ENCODE measurements at regions not wholly inside any gene's neighbourhood (a gene's known extent, or its start where the extent isn't known, plus 50 kb on each side); places are given as distances from the start of the nearest gene placed in this dataset.

DNA sequence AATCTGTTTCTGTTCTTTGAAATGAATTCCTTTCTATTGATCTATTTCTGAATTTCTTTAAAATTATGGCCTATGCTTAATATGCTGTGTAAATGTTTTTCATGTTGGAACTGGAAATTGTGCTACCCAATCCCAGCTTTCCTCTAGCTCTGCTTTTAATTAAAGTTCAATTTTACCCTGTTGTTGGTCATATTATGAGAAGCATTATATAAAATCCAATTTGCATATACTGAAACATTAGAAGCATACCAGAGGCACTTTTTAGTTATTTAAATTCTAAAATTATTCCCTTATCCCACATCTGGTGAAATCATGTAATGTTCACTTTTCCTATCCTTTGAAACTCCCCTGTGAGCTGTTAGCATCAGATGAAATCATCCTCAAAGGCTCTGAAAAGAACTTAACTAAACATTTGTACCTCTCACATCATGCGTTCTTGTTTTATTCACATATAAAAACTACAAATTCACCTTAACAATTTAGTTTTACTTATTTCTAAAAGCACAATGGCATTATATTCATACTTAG, 160.6 kb upstream of the COL21A1 start:
- Mint-ChIP-seq H3K4me3 (no peak overlapping the region), H3K36me3 (ENCODE audit: low read depth) (no peaks in the 10 kb centered on the region), H3K27me3 (peaks cover 8% of the 10 kb centered on the region), H3K9me3 (peaks cover 4% of the 10 kb centered on the region), H3K27ac (no peak overlapping the region), H3K4me1 (no peaks in the 10 kb centered on the region)
- ATAC-seq (replicated peaks) = no peak

DNA sequence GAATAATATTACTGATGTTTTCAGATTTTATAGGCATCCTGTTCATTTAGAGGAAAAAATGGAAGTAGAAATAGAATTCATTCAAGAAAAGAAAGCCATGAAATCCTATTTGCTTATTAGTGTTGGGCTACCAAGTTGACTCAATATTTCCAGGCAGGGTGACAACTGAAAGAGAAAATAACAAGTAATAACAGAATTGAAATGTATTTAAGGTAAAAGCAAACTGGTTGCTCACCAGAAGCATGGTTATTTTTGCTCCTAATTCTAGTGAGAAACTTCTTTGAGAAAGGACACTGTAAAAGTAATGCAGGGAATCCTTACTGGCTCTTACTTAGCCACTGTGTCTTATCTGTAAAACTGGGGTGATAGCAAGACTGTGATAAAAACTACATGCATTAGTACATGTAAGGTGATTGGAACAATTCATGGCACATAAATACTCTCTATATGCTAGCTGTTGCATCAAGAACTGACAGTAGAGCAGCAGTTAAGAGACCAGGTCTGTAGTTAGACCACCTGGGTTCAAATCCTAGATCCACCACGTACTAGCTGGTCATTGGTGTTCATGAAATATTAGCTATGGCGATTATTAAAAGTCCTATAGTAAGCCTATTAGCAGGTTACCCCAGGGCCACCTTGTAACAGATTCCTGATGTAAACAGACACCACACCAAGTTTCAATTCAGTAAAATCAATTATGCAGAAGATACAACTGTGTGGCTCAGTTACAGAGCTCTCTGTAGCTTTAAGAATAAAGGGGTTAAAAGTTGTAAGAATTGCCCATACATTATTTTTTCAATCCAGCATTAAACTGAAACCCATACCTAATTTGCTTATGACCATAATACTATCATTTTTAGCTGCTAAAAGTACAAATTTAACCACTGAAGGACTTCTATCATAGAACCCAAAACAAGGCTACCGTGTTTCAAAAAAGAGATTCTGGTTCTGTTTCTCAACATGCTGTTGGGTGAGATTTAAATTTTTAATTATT, 159.2 kb upstream of the COL21A1 start:
- Mint-ChIP-seq H3K4me3 (no peak overlapping the region), H3K27me3 (peaks cover 8% of the 10 kb centered on the region), H3K4me1 (no peaks in the 10 kb centered on the region), H3K9me3 (peaks cover 6% of the 10 kb centered on the region), H3K27ac (no peak overlapping the region), H3K36me3 (ENCODE audit: low read depth) (no peaks in the 10 kb centered on the region)
- no peak for ATAC-seq (replicated peaks)

- ATAC-seq (replicated peaks) = no peak
- no peaks in the 10 kb centered on the region for H3K36me3 Mint-ChIP-seq (ENCODE audit: low read depth)
- H3K9me3 Mint-ChIP-seq = peaks cover 4% of the 10 kb centered on the region
- H3K27me3 Mint-ChIP-seq = no peaks in the 10 kb centered on the region
- no peak overlapping the region for H3K27ac Mint-ChIP-seq
- no peaks in the 10 kb centered on the region for H3K4me1 Mint-ChIP-seq
- H3K4me3 Mint-ChIP-seq = no peak overlapping the region
Measured at GRCh38 chr6:56404599-56404998, 157.2 kb upstream of the COL21A1 start.

- no peak overlapping the region for H3K4me3 Mint-ChIP-seq
- ATAC-seq (replicated peaks) = no peak
- no peaks in the 10 kb centered on the region for H3K36me3 Mint-ChIP-seq (ENCODE audit: low read depth)
- H3K4me1 Mint-ChIP-seq = no peaks in the 10 kb centered on the region
- no peaks in the 10 kb centered on the region for H3K27me3 Mint-ChIP-seq
- H3K27ac Mint-ChIP-seq = no peak overlapping the region
- peaks cover 4% of the 10 kb centered on the region for H3K9me3 Mint-ChIP-seq
Measured at GRCh38 chr6:56403745-56404144, 156.4 kb upstream of the COL21A1 start.

DNA sequence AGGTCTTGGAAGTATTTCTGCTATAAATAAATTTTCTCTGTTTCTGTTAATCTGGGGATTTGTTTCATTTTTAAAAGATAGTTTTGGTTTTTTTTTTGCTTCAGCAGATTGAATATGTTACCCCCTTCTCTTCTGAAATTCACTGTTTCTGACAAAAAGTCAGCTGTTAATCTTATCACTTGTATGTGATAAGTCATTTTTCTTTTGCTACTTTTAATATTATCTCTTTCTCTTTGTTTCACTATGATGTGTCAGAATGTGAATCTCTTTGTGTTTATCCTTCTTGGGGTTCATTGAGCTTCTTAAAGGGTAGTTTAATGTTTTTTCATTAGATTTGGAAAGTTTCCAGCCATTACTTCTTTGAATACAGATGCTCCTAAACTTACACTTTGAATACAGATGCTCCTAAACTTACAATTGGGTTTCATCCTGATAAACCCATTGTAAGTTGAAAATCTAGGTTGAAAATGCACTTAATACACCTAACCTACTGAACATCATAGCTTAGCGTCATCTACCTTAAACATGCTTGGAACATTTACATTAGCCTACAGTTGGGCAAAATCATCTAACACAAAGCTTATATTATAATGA, 154.2 kb upstream of the COL21A1 start:
- no peak overlapping the region for H3K4me3 Mint-ChIP-seq
- no peaks in the 10 kb centered on the region for H3K4me1 Mint-ChIP-seq
- H3K27me3 Mint-ChIP-seq = no peaks in the 10 kb centered on the region
- H3K27ac Mint-ChIP-seq = no peak overlapping the region
- no peaks in the 10 kb centered on the region for H3K36me3 Mint-ChIP-seq (ENCODE audit: low read depth)
- no peak for ATAC-seq (replicated peaks)
- peaks cover 4% of the 10 kb centered on the region for H3K9me3 Mint-ChIP-seq

- Mint-ChIP-seq H3K9me3 (peaks cover 4% of the 10 kb centered on the region), H3K4me3 (no peak overlapping the region), H3K4me1 (no peaks in the 10 kb centered on the region), H3K27me3 (no peaks in the 10 kb centered on the region), H3K27ac (no peak overlapping the region), H3K36me3 (ENCODE audit: low read depth) (no peaks in the 10 kb centered on the region)
- no peak for ATAC-seq (replicated peaks)
Measured at GRCh38 chr6:56400273-56400672, 152.9 kb upstream of the COL21A1 start.

- H3K4me3 Mint-ChIP-seq = no peak overlapping the region
- no peaks in the 10 kb centered on the region for H3K27me3 Mint-ChIP-seq
- no peaks in the 10 kb centered on the region for H3K36me3 Mint-ChIP-seq (ENCODE audit: low read depth)
- no peak for ATAC-seq (replicated peaks)
- H3K27ac Mint-ChIP-seq = no peak overlapping the region
- H3K4me1 Mint-ChIP-seq = no peaks in the 10 kb centered on the region
- H3K9me3 Mint-ChIP-seq = peaks cover 4% of the 10 kb centered on the region
Measured at GRCh38 chr6:56399672-56400263, 152.4 kb upstream of the COL21A1 start.

- ATAC-seq (replicated peaks) = no peak
- no peaks in the 10 kb centered on the region for H3K27me3 Mint-ChIP-seq
- H3K4me1 Mint-ChIP-seq = no peaks in the 10 kb centered on the region
Measured at GRCh38 chr6:56399250-56399671, 151.9 kb upstream of the COL21A1 start.

DNA sequence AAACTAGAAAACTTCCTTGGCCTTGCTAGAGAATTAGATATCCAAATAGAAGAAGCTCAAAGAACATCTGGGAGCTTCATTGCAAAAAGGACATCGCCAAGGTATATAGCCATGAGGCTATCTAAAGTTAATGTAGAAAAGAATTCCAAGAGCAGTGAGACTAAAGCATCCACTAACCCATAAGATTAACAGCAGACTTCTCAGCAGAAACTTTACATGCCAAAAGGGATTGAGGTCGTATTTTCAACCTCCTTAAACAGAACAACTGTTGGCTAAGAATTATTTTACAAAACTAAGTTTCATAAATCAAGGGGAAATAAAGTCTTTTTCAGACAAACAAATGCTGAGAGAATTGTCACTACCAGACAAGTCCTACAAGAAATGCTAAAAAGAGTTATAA, 149.1 kb upstream of the COL21A1 start:
- Mint-ChIP-seq H3K4me1 (no peaks in the 10 kb centered on the region), H3K27me3 (no peaks in the 10 kb centered on the region), H3K9me3 (peaks cover under 1% of the 10 kb centered on the region), H3K27ac (no peak overlapping the region), H3K4me3 (no peak overlapping the region), H3K36me3 (ENCODE audit: low read depth) (no peaks in the 10 kb centered on the region)
- no peak for ATAC-seq (replicated peaks)

More at GRCh38 chr6:56399250-56399671, 151.9 kb upstream of the COL21A1 start:
- no peak overlapping the region for H3K4me3 Mint-ChIP-seq
- H3K9me3 Mint-ChIP-seq = peaks cover 4% of the 10 kb centered on the region
- H3K27ac Mint-ChIP-seq = no peak overlapping the region
- no peaks in the 10 kb centered on the region for H3K36me3 Mint-ChIP-seq (ENCODE audit: low read depth)

DNA sequence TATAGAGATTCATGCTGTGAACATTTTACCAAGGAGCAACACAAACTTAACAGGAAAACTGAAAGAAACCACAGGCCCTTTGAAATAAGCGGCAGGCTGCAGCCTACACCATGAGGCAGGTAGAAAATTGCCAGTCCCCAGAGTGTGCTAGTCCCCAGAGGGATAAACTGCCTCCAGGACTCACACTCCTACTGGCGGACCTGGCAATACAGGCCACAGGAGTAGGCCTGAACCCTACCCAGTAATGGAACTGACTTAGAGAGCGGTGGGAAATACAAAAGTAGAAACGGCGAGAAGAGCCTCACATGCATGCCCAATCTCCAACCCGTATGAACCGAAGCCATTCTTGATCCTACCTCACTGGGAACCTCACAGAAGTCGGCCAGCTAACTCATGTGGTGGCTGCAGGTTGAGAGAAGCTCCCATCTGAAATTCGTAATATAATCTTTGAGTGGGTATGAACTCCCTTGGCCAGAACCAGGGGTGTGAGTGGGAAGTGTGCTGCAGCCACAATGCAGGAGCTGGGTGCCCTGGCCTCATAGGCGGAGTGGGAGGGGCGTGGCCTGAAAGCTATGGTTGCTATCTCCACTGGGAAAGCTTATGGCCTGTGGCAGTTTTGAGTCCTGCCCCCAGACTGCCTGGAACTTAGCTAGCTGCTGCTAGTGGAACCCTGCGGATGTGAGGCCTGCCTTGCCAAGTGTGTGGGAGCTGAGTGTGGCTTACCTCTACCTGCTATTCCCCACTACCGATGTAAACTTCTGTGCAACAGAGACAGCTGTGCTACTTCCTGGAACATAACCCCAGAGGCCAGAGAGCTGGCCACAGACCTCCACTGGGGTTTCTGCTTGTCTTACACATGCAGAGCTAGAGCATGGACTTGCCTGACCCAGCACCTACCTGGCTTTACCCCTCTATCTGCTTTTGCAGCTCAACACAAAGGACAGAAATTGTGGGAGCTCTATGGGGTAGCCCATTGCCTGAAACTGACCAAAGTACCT, 146.5 kb upstream of the COL21A1 start:
- Mint-ChIP-seq H3K36me3 (ENCODE audit: low read depth) (no peaks in the 10 kb centered on the region), H3K27me3 (no peaks in the 10 kb centered on the region), H3K4me1 (no peaks in the 10 kb centered on the region), H3K9me3 (no peaks in the 10 kb centered on the region), H3K27ac (no peak overlapping the region), H3K4me3 (no peak overlapping the region)
- ATAC-seq (replicated peaks) = no peak

DNA sequence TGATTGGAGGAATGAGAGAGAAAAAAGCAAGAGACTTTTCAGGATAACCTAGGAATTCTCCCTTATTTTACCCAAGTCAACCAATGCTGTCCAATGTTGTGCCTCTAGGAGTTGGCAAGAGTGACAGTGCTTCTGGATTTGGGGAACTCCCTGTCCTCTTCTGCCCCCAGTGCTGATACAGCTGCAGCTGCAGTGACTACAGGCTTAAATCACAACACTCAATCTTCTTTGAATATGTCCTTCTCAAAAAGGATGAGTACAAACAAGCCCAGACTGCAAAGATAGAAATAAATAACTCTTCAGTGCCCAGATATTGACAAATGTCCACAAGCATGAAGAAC, 141.0 kb upstream of the COL21A1 start:
- no peak for ATAC-seq (replicated peaks)

DNA sequence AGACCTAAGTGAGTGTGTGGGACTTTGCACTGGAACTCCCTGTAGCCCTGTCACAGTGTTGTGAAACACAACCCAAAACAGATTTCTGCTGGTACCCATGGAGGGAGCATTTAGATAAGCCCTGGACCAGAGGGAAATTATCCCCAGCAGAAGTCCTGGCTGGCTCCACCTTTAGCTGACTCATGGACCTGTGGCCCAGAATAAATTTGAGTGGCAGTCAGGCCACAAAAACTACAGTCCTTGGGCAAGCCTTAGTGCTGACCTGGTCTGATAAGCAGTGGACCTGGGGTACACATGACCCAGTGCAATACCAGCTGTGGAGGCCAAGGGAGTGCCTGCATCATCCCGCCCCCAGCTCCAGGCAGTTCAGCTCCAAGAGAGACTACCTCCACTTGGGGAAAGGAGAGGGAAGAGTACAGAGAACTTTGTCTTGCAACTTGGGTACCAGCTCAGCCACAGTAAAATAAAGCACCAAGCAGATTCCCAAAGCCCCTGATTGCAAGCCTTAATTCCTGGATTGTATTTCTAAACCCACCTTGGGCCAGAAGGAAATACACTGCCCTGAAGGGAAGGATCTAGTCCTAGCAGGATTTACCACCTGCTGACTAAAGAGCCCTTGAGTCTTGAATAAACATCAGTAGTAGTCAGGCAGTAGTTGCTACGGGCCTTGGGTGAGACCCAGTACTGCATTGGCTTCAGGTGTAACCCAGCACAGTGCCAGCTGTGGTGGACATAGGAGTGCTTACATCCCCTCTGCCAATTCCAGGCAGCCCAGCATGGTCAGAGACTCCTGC, 140.4 kb upstream of the COL21A1 start:
- Mint-ChIP-seq H3K9me3 (no peaks in the 10 kb centered on the region), H3K4me3 (no peak overlapping the region), H3K4me1 (no peaks in the 10 kb centered on the region), H3K36me3 (ENCODE audit: low read depth) (no peaks in the 10 kb centered on the region), H3K27ac (no peak overlapping the region), H3K27me3 (peaks cover 4% of the 10 kb centered on the region)
- ATAC-seq (replicated peaks) = no peak

More for the DNA sequence above, 141.0 kb upstream of the COL21A1 start:
- H3K36me3 Mint-ChIP-seq (ENCODE audit: low read depth) = no peaks in the 10 kb centered on the region
- H3K4me1 Mint-ChIP-seq = no peaks in the 10 kb centered on the region
- no peak overlapping the region for H3K27ac Mint-ChIP-seq
- H3K4me3 Mint-ChIP-seq = no peak overlapping the region
- no peaks in the 10 kb centered on the region for H3K9me3 Mint-ChIP-seq
- peaks cover 4% of the 10 kb centered on the region for H3K27me3 Mint-ChIP-seq

- Mint-ChIP-seq H3K9me3 (no peaks in the 10 kb centered on the region), H3K4me1 (no peaks in the 10 kb centered on the region), H3K27me3 (peaks cover 4% of the 10 kb centered on the region), H3K36me3 (ENCODE audit: low read depth) (no peaks in the 10 kb centered on the region), H3K4me3 (no peak overlapping the region), H3K27ac (no peak overlapping the region)
- no peak for ATAC-seq (replicated peaks)
Measured at GRCh38 chr6:56386717-56387116, 139.3 kb upstream of the COL21A1 start.
